ENCODE measurements at regions not wholly inside any gene's neighbourhood (a gene's known extent, or its start where the extent isn't known, plus 50 kb on each side); places are given as distances from the start of the nearest gene placed in this dataset.

DNA sequence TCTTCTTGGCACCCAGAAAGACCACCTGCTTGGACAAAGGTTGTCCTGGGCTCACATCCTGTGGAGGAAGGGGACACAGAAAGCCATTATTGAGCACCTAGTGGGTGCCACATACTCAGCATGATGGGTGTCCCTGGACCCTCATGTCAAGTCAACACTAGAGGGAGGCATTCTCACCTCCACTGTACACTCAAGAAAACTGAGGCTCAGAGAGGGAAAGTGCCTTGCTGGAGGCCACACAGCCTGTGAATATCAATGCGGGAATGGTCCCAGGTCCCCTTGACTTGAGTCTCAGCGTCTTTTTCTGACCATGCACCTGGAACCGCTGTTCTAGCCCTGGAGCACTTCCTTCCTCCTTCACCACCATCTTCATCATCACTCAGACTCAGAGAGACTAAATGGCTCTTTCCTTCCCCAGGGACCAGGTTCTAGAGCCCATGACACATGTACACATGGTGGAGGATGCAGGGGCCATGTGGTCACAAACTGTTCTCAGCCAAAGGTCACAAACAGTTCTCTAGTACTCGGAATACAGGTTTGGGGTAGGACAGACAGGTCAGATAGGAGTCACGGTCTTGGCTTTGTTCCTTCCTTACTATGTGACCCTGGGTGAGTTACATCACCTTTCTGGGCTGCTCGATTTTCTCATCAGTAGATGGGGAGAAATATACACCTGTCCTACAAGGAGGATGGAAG is 89.2 kb upstream of the WNT4 start:
- Histone ChIP-seq H3K4me1 (no peaks in the 10 kb centered on the region), H3K4me3 (ENCODE audit: low read depth, low read length) (no peak overlapping the region), H3K36me3 (no peaks in the 10 kb centered on the region), H3K27me3 (no peaks in the 10 kb centered on the region), H3K9me3 (no peaks in the 10 kb centered on the region)
- TF ChIP-seq, protein P1, sequence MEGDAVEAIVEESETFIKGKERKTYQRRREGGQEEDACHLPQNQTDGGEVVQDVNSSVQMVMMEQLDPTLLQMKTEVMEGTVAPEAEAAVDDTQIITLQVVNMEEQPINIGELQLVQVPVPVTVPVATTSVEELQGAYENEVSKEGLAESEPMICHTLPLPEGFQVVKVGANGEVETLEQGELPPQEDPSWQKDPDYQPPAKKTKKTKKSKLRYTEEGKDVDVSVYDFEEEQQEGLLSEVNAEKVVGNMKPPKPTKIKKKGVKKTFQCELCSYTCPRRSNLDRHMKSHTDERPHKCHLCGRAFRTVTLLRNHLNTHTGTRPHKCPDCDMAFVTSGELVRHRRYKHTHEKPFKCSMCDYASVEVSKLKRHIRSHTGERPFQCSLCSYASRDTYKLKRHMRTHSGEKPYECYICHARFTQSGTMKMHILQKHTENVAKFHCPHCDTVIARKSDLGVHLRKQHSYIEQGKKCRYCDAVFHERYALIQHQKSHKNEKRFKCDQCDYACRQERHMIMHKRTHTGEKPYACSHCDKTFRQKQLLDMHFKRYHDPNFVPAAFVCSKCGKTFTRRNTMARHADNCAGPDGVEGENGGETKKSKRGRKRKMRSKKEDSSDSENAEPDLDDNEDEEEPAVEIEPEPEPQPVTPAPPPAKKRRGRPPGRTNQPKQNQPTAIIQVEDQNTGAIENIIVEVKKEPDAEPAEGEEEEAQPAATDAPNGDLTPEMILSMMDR (IDR thresholded peaks at IDR 0.05; ENCODE audit: low read depth, low read length): no peak
- DNase-seq: no peak

DNA sequence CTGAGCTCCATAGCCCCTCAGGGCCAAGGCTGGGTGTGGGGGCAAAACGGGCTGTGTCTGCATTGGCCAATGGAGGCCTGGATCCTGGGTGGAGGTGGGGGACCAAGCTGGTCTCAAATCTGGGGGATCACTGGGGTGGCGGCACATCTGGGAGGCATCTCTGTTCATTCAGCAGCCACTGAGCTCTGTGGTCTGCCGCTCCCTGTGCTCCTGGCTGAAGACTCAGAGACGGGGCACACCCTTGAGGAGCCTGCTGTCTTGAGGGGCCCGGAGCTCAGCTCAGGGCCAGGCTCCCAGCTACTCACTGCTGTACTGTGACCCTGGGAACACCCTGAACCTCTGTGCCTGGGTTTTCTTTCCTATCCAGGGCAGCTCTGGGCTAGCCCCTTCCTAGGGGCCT is 90.3 kb upstream of the WNT4 start:
- TF ChIP-seq, protein P1 (IDR thresholded peaks at IDR 0.05; ENCODE audit: low read depth, low read length): no peak
- Histone ChIP-seq H3K4me1 (no peaks in the 10 kb centered on the region), H3K9me3 (no peaks in the 10 kb centered on the region), H3K27me3 (no peaks in the 10 kb centered on the region), H3K36me3 (no peaks in the 10 kb centered on the region), H3K4me3 (ENCODE audit: low read depth, low read length) (no peak overlapping the region)
- DNase-seq: no peak

DNA sequence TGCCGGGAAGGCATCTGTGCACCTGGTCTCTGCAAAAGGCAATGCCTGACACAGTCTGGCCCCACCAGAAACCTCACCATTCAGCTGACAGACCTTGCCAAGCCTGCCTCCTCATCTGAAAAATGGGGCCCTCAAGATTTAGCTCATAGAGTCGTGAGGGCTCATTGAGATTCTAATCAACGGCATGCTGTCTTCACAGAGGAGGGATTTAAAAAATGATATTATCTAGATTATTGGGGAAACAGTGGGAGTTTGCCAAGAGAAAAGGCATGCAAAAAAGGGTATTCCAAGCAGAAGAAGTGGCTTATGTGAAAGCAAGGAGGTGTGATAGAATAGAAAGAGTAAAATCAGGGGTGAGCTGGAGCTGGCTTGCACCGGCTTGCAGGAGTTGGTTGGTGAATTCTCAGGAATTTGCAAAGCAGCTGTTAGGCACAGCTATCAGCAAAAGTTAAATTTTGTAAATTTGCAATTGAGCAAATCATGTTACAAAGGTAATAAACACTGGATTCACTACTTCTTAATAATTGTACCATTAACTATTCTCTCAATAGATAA is 91.7 kb upstream of the WNT4 start:
- H3K4me3 ChIP-seq (ENCODE audit: low read depth, low read length): no peak overlapping the region
- no peaks in the 10 kb centered on the region for H3K36me3 ChIP-seq
- TF ChIP-seq, protein P1 (IDR thresholded peaks at IDR 0.05; ENCODE audit: low read depth, low read length): no peak
- no peaks in the 10 kb centered on the region for H3K4me1 ChIP-seq
- DNase-seq: no peak
- H3K27me3 ChIP-seq: no peaks in the 10 kb centered on the region
- H3K9me3 ChIP-seq: no peaks in the 10 kb centered on the region

DNA sequence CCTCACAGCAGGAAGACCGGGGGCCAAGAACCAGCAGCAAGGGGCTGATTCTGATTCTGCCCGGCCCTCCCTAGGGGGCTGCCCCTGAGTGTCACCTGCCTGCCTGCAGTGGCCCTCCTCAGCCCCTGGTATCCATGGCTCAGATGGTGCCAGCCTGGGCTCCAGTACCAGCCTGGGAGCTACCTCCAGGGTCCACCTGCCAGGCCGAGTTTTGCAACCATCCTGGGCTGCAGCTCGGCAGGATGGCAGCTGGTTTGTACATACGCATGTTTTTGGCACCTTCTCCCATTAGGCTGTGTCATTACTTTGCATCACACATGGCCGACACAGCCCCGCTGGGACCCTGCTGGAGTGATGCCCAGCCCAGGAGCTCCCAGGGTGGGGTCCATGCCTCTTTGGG is 93.3 kb upstream of the WNT4 start:
- H3K36me3 ChIP-seq: no peaks in the 10 kb centered on the region
- no peaks in the 10 kb centered on the region for H3K9me3 ChIP-seq
- TF ChIP-seq, protein P1 (IDR thresholded peaks at IDR 0.05; ENCODE audit: low read depth, low read length): no peak
- H3K27me3 ChIP-seq: no peaks in the 10 kb centered on the region
- DNase-seq: no peak
- no peaks in the 10 kb centered on the region for H3K4me1 ChIP-seq
- H3K4me3 ChIP-seq (ENCODE audit: low read depth, low read length): no peak overlapping the region

DNA sequence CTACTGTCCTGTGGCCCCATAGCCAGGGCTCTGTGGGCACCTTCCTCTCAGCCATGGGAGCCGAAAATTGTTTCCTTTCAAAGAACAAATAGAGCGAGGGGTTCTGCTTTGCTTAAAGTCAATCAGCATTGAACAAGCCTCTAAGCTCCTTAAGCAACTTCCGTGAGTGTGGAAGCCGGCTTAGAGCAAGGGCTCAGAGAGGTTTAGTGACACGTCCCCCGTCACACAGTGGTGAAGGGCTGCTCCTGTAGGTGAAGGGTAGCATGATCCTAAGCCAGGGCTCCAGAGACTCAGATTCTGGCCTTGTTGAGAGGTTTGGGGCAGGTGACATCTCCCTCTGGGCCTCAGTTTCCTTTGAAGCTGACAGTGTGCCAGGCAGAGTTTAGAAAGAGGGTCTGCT is 94.0 kb upstream of the WNT4 start:
- no peak for DNase-seq
- Histone ChIP-seq H3K36me3 (no peaks in the 10 kb centered on the region), H3K4me1 (no peaks in the 10 kb centered on the region), H3K27me3 (no peaks in the 10 kb centered on the region), H3K4me3 (ENCODE audit: low read depth, low read length) (no peak overlapping the region), H3K9me3 (no peaks in the 10 kb centered on the region)
- TF ChIP-seq, protein P1 (IDR thresholded peaks at IDR 0.05; ENCODE audit: low read depth, low read length): no peak

DNA sequence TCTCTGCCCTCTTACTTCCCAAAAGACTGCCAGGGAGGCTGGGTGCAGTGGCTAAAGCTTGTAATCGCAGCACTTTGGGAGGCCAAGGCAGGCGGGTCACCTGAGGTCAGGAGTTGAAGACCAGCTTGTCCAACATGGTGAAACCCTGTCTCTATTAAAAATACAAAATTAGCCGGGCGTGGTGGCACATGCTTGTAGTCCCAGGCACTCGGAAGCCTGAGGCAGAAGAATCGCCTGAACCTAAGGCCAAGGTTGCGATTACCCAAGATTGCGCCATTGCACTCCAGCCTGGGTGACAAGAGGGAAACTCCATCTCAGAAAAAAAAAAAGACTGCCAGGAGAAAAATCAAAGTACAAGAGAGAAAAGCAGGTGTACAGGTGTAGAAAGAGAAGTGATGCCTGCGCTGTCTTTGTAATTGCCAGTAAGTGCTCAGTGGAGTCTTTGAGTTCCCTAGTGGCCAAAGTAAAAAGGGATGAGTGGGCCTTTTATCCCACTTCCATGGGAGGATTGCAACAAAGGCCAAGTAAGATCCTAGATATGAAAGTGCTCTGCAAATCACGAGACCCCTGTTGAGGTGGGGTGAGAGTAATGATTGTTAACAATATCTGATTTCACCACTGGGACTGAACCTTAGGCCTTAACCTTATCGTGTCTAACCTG is 94.7 kb upstream of the WNT4 start:
- Histone ChIP-seq H3K4me1 (no peaks in the 10 kb centered on the region), H3K36me3 (no peaks in the 10 kb centered on the region), H3K4me3 (ENCODE audit: low read depth, low read length) (no peak overlapping the region), H3K27me3 (no peaks in the 10 kb centered on the region), H3K9me3 (no peaks in the 10 kb centered on the region)
- no peak for DNase-seq
- TF ChIP-seq, protein P1 (IDR thresholded peaks at IDR 0.05; ENCODE audit: low read depth, low read length): no peak

Data from BE2C (cell line).